Hippocampal formation (tissue), 2 donors: ENCODE measurements at regions not wholly inside any gene's neighbourhood (a gene's known extent, or its start where the extent isn't known, plus 50 kb on each side); places are given as distances from the start of the nearest gene placed in this dataset.
"Not testable (repeated sequence)": the region's sequence is repeated elsewhere in the genome, so short reads cannot be mapped to it uniquely, and the experiment has no call there.

ENCODE experiments used
- DNase-seq, 2 donors: peaks; one replicate each; lab custom pipeline; 2025; lab: John Stamatoyannopoulos, UW

GRCh38 chrX:106220177-106220576 is 52.1 kb downstream of the PWWP3B start:
- DNase-seq, result peak in 1 of 2 donors; percentile 11

GRCh38 chrX:106243376-106243775 is 75.3 kb downstream of the PWWP3B start:
- DNase-seq, result no peak

GRCh38 chrX:106246511-106246910 is 78.4 kb downstream of the PWWP3B start:
- no peak for DNase-seq

- no peak for DNase-seq
Observed at GRCh38 chrX:106247162-106247561, 79.1 kb downstream of the PWWP3B start.

GRCh38 chrX:106249706-106250379 is 81.7 kb downstream of the PWWP3B start:
- DNase-seq, result no peak

- no peak for DNase-seq
Observed at GRCh38 chrX:106263817-106264216, 95.7 kb downstream of the PWWP3B start.

- not testable (repeated sequence) for DNase-seq
Observed at GRCh38 chrX:106273947-106274587, 106.0 kb downstream of the PWWP3B start.

- not testable (repeated sequence) for DNase-seq
Observed at GRCh38 chrX:106275172-106275571, 107.1 kb downstream of the PWWP3B start.

GRCh38 chrX:106278951-106279350 is 110.8 kb downstream of the PWWP3B start:
- no peak for DNase-seq

GRCh38 chrX:106281383-106281782 is 113.3 kb downstream of the PWWP3B start:
- DNase-seq, result no peak

GRCh38 chrX:106283841-106284240 is 115.7 kb downstream of the PWWP3B start:
- DNase-seq, result no peak

GRCh38 chrX:106284431-106285025 is 116.4 kb downstream of the PWWP3B start:
- no peak for DNase-seq

GRCh38 chrX:106286053-106286650 is 118.0 kb downstream of the PWWP3B start:
- no peak for DNase-seq

GRCh38 chrX:106290778-106291177 is 122.7 kb downstream of the PWWP3B start:
- DNase-seq, result not testable (repeated sequence)

- not testable (repeated sequence) for DNase-seq
Observed at GRCh38 chrX:106291779-106292390, 123.8 kb downstream of the PWWP3B start.

- DNase-seq, result no peak
Observed at GRCh38 chrX:106300239-106300638, 132.1 kb downstream of the PWWP3B start.

- DNase-seq, result no peak
Observed at GRCh38 chrX:106300656-106301055, 132.6 kb downstream of the PWWP3B start.

GRCh38 chrX:106302304-106302703 is 134.2 kb downstream of the PWWP3B start:
- no peak for DNase-seq

GRCh38 chrX:106306391-106306947 is 138.4 kb downstream of the PWWP3B start:
- DNase-seq, result no peak

- DNase-seq, result no peak
Observed at GRCh38 chrX:106323357-106323756, 155.3 kb downstream of the PWWP3B start.

GRCh38 chrX:106331606-106332005 is 163.5 kb downstream of the PWWP3B start:
- no peak for DNase-seq

- DNase-seq, result no peak
Observed at GRCh38 chrX:106341823-106342222, 173.7 kb downstream of the PWWP3B start.
